Stomach (tissue), 4 donors: ENCODE measurements at regions not wholly inside any gene's neighbourhood (a gene's known extent, or its start where the extent isn't known, plus 50 kb on each side); places are given as distances from the start of the nearest gene placed in this dataset.

Source experiments
- POLR2A ChIP-seq, 4 donors: fragments of 450-650 bp; IDR thresholded peaks; one replicate each; pipeline ENCODE4 v1.6.1; 2016; ENCODE audit warnings: antibody characterized with exemption in 4 of 4, control low read depth in 2 of 4, mild to moderate bottlenecking in 1 of 4, moderate library complexity in 1 of 4
- TF ChIP-seq, protein P1 (sequence below), 7 experiments: fragments of 450-650 bp in 4 of 7; fragments of 200-600 bp in 3 of 7; sonication (generic) in 3 of 7; IDR thresholded peaks; one replicate each; pipeline ENCODE4 v1.5.1; 2016 to 2019; ENCODE audit warnings: antibody characterized with exemption in 7 of 7, control low read depth in 2 of 7, mild to moderate bottlenecking in 1 of 7

DNA sequence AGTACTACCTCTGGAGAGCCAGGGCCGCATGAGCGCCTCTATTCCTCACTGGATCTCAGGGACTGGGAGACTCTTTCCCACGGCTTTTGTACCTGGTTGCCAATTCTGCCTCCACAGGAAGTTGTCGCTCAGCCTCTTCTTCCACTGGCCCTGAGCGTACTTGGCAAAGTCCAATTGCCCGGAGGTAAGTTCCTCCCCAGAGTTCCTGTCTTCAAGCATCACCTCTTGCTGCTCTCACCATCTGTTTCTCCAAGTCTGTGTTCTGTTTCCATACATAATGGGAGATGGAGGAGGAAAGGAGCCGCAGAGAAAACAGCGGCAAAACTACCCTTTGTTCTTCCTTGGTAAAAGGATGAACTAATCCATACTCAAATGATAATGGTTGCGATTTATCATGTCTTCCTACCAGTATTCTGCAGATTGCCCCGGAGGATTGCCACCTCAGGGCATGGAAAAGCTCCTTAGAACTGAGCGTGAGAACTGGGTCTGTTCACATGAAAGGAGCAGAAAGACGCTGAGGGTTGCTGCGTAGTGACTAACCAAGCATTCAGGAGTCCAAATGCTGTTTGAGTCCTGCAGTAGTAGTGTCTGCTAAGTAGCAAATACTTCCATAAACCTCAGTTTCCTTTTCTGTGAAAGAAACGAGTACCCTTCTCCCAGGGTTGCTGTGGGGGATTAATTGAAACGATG, 170.2 kb upstream of the GLI3 start:
- TF ChIP-seq, protein P1, sequence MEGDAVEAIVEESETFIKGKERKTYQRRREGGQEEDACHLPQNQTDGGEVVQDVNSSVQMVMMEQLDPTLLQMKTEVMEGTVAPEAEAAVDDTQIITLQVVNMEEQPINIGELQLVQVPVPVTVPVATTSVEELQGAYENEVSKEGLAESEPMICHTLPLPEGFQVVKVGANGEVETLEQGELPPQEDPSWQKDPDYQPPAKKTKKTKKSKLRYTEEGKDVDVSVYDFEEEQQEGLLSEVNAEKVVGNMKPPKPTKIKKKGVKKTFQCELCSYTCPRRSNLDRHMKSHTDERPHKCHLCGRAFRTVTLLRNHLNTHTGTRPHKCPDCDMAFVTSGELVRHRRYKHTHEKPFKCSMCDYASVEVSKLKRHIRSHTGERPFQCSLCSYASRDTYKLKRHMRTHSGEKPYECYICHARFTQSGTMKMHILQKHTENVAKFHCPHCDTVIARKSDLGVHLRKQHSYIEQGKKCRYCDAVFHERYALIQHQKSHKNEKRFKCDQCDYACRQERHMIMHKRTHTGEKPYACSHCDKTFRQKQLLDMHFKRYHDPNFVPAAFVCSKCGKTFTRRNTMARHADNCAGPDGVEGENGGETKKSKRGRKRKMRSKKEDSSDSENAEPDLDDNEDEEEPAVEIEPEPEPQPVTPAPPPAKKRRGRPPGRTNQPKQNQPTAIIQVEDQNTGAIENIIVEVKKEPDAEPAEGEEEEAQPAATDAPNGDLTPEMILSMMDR (IDR thresholded peaks at IDR 0.05) = no peak
- no peak for TF ChIP-seq POLR2A (IDR thresholded peaks at IDR 0.05)
